Epithelial cell of esophagus (primary cell): ENCODE measurements at regions not wholly inside any gene's neighbourhood (a gene's known extent, or its start where the extent isn't known, plus 50 kb on each side); places are given as distances from the start of the nearest gene placed in this dataset.

Experiments used
- DNase-seq: peaks from one replicate; pipeline ENCODE4 v3.0.0; 2010; ENCODE audit warnings: low read depth
- H3K4me3 ChIP-seq: 2 replicates; pipeline ENCODE4 v1.5.1; 2011; ENCODE audit warnings: mild to moderate bottlenecking, low read length, control low read depth
- TF ChIP-seq, protein P1 (sequence below): IDR thresholded peaks from 2 replicates; pipeline ENCODE4 v1.5.1; 2011; ENCODE audit warnings: low read depth, mild to moderate bottlenecking, low read length, control low read depth, inconsistent platforms; ENCODE audit not compliant: insufficient read depth; ENCODE audit errors: missing control alignments

DNA sequence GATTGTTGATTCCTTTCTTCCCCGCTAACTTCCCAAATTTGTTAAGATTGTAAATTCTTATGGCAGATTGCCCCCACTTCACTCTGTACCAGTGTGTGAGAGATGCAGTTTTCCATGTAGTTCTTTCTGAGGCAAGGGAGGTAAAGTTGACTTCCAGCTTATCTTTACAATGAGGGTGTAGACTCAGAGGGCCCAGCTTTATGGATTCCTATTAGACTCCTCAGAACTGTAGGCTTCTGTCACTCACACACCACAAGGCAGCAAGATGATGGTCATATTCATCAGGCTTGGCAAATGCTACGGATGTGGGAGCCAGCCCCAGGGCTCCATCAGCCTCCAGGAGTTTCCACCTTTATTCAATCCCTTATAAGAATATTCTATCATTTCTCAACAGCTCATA lies 461.9 kb upstream of the KLF4 start:
- H3K4me3 ChIP-seq, result no peak overlapping the region
- TF ChIP-seq, protein P1, sequence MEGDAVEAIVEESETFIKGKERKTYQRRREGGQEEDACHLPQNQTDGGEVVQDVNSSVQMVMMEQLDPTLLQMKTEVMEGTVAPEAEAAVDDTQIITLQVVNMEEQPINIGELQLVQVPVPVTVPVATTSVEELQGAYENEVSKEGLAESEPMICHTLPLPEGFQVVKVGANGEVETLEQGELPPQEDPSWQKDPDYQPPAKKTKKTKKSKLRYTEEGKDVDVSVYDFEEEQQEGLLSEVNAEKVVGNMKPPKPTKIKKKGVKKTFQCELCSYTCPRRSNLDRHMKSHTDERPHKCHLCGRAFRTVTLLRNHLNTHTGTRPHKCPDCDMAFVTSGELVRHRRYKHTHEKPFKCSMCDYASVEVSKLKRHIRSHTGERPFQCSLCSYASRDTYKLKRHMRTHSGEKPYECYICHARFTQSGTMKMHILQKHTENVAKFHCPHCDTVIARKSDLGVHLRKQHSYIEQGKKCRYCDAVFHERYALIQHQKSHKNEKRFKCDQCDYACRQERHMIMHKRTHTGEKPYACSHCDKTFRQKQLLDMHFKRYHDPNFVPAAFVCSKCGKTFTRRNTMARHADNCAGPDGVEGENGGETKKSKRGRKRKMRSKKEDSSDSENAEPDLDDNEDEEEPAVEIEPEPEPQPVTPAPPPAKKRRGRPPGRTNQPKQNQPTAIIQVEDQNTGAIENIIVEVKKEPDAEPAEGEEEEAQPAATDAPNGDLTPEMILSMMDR, result no peak
- DNase-seq, result no peak

DNA sequence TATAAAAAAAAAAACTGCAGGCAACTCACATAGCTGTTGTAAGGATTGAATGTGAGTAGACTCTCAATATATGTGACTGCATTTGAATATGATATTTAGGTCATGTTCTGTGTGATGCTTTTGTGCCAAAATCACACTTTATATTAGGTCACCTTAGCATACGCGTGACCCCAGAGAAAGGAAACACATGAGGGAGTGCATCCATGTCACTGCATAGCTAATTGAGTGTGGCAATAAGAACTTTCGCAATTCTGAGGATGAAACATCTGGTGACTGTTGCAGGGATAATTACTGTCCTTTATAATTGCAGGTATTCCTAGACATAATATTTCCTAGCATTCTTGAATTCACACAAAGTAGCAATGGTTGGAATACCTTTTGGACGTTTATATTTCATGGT lies 459.5 kb upstream of the KLF4 start:
- DNase-seq, result peak; percentile 49
- no peak overlapping the region for H3K4me3 ChIP-seq
- TF ChIP-seq, protein P1, result no peak

DNA sequence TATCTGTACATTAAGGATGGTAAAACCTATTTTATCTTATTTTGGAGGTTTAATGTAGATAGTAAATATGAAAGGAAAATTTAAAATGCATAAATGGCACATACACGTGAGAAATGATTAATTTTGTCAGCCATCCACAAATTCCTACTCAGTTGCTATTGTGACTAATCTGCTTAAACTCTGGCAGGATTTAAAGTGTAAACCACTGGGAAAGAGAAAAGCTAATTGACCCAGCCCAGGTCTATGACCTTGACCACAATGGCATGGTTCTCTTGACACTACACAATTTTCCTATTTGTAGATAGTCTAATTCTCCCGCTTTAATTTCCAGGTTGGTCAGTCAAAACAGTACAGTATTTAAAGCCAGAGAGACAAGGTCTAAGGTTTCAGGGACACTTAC lies 459.0 kb upstream of the KLF4 start:
- H3K4me3 ChIP-seq, result no peak overlapping the region
- no peak for DNase-seq
- TF ChIP-seq, protein P1, result no peak

DNA sequence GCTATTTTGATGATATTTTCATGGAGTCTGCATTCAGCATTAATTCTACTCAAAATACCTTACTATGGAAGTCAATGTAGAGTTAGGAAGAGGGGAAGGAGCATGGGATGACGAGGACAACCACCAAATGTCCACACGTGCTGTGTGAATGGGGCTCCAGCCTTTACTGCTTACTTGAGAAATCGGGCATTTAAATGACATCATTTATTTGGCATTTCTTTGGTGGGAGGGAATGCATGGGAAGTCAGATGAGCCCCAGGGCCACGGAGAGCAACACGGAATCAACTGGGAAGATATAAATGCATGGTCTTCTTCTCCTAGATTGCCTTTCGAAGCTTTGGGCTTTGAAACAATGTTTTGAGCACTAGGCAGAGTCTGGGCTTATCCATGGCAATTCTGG lies 458.5 kb upstream of the KLF4 start:
- no peak for DNase-seq
- no peak overlapping the region for H3K4me3 ChIP-seq
- TF ChIP-seq, protein P1, result no peak

DNA sequence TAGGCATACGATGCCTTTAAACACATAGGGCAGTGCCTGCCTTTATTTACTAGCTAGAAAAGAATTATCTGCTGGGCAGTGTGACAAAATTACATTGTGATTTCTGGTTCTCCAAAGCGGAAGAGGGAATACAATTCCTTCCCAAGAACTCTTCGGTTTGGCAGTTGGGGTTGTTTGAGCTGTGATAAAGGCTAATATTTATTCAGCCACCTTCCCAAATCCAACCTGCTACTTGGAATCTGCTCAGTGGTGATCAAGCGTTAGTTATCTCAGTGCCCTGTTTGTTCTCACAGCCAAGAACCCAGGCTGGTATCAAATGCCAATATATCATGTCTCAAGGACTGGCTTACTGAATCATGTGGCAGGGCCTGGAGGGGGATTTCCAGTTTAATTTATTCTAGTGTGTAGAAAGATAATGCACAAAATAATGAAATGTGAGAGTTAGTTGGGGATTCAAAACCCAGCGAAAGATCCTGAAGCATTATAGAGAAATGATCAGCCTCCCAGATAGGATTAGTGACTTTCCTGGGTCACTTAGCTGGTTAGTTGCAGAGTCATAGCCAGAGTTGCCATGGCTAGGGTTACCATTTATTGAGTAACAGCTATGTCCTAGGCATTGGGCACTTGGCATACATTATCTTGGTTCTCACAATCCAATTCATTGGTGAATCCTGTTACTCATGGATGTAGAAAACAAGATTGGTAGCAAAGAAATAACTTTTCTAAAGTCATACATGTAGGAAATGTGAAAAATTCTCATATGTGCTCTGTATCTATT lies 457.0 kb upstream of the KLF4 start:
- no peak for DNase-seq
- TF ChIP-seq, protein P1, result no peak
- H3K4me3 ChIP-seq, result no peak overlapping the region

DNA sequence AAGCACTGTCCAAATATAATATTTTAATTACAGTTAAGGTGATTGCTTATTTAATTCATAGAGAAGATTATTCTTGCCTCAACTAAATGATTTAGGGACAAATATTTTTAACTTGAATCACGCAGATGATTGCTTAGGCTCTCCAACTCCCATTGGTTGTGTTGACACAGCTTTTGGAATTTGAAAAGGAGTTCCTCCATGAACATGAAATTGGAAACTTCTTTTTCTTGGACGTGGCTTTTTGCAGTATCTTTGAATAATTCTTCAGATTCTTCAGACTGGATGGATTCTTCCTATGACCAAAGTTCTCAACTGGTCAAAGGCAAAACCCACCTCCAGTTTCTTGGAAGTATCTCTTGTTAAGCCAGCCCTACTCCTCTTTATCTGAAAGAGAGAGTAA lies 456.4 kb upstream of the KLF4 start:
- H3K4me3 ChIP-seq, result no peak overlapping the region
- DNase-seq, result no peak
- TF ChIP-seq, protein P1, result no peak

DNA sequence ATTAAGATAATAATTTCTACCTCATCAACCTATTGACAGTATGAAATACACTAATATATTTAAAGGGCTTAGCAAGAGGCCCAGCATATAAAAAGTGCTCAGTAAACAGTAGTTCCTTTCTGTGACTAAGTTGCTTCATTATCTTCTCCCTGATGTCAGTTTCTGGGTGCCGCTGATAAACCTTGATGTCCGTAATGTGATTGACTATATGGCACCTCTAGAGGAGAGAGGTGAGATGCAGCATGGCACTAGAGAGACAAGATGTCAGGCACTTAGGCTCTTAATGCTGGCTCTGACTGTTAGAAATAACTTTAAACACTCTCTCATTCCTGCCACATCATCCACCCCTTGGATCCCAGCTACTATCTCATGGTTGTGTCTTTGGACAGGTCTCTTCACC lies 455.9 kb upstream of the KLF4 start:
- DNase-seq, result no peak
- TF ChIP-seq, protein P1, result peak; percentile 4
- H3K4me3 ChIP-seq, result no peak overlapping the region
